Activated effector memory CD4-positive, alpha-beta T cell treated with anti-CD3 and anti-CD28 coated beads, Interleukin-2, amount 50 U/mL, for 16 hours (primary cell): ENCODE measurements at regions not wholly inside any gene's neighbourhood (a gene's known extent, or its start where the extent isn't known, plus 50 kb on each side); places are given as distances from the start of the nearest gene placed in this dataset.
"Not testable (repeated sequence)": the region's sequence is repeated elsewhere in the genome, so short reads cannot be mapped to it uniquely, and the experiment has no call there.

Source experiments
- DNase-seq: peaks from one replicate; pipeline ENCODE4 v3.0.0-alpha.2; 2020

GRCh38 chr2:207216457-207216856 lies 50.7 kb upstream of the KLF7 start:
- no peak for DNase-seq

GRCh38 chr2:207217442-207217841 lies 51.7 kb upstream of the KLF7 start:
- DNase-seq, result no peak

GRCh38 chr2:207219081-207219630 lies 53.4 kb upstream of the KLF7 start:
- no peak for DNase-seq

GRCh38 chr2:207219676-207220501 lies 54.1 kb upstream of the KLF7 start:
- no peak for DNase-seq

GRCh38 chr2:207221731-207222130 lies 56.0 kb upstream of the KLF7 start:
- no peak for DNase-seq

GRCh38 chr2:207223051-207223450 lies 57.3 kb upstream of the KLF7 start:
- no peak for DNase-seq

- DNase-seq, result no peak
Measured at GRCh38 chr2:207224381-207224780, 58.6 kb upstream of the KLF7 start.

- no peak for DNase-seq
Measured at GRCh38 chr2:207224791-207225482, 59.2 kb upstream of the KLF7 start.

- DNase-seq, result no peak
Measured at GRCh38 chr2:207225773-207226172, 60.0 kb upstream of the KLF7 start.

GRCh38 chr2:207226243-207226642 lies 60.5 kb upstream of the KLF7 start:
- DNase-seq, result no peak

- no peak for DNase-seq
Measured at GRCh38 chr2:207226671-207227061, 60.9 kb upstream of the KLF7 start.

- DNase-seq, result no peak
Measured at GRCh38 chr2:207227062-207227748, 61.5 kb upstream of the KLF7 start.

GRCh38 chr2:207227749-207228145 lies 62.0 kb upstream of the KLF7 start:
- no peak for DNase-seq

GRCh38 chr2:207228402-207228801 lies 62.7 kb upstream of the KLF7 start:
- no peak for DNase-seq

- DNase-seq, result no peak
Measured at GRCh38 chr2:207229161-207229560, 63.4 kb upstream of the KLF7 start.

GRCh38 chr2:207230261-207231105 lies 64.7 kb upstream of the KLF7 start:
- DNase-seq, result no peak

- DNase-seq, result no peak
Measured at GRCh38 chr2:207231106-207231865, 65.5 kb upstream of the KLF7 start.

- DNase-seq, result no peak
Measured at GRCh38 chr2:207231967-207232366, 66.2 kb upstream of the KLF7 start.

GRCh38 chr2:207233141-207233540 lies 67.4 kb upstream of the KLF7 start:
- not testable (repeated sequence) for DNase-seq

- no peak for DNase-seq
Measured at GRCh38 chr2:207233731-207234130, 68.0 kb upstream of the KLF7 start.

- no peak for DNase-seq
Measured at GRCh38 chr2:207235621-207236020, 69.9 kb upstream of the KLF7 start.
